Endothelial cell (in vitro differentiated cells): ENCODE measurements at regions not wholly inside any gene's neighbourhood (a gene's known extent, or its start where the extent isn't known, plus 50 kb on each side); places are given as distances from the start of the nearest gene placed in this dataset.

Source experiments
- DNase-seq: peaks from one replicate; pipeline ENCODE4 v3.0.0; 2021; ENCODE audit warnings: low spot score
- H3K27ac Mint-ChIP-seq: one replicate; pipeline ENCODE4 v1.8.0; 2021; ENCODE audit warnings: mixed read lengths, inconsistent platforms; ENCODE audit not compliant: unreplicated experiment
- H3K27me3 Mint-ChIP-seq: one replicate; pipeline ENCODE4 v1.8.0; 2021; ENCODE audit warnings: mild to moderate bottlenecking, moderate library complexity, mixed read lengths, inconsistent platforms; ENCODE audit not compliant: unreplicated experiment
- H3K36me3 Mint-ChIP-seq: one replicate; pipeline ENCODE4 v1.8.0; 2021; ENCODE audit warnings: mild to moderate bottlenecking, low read depth, mixed read lengths, inconsistent platforms; ENCODE audit not compliant: unreplicated experiment
- H3K4me1 Mint-ChIP-seq: one replicate; pipeline ENCODE4 v1.8.0; 2021; ENCODE audit warnings: mild to moderate bottlenecking, mixed read lengths, inconsistent platforms; ENCODE audit not compliant: unreplicated experiment
- H3K4me3 Mint-ChIP-seq: one replicate; pipeline ENCODE4 v1.8.0; 2021; ENCODE audit warnings: mild to moderate bottlenecking, mixed read lengths, inconsistent platforms; ENCODE audit not compliant: unreplicated experiment
- H3K9me3 Mint-ChIP-seq: one replicate; pipeline ENCODE4 v1.8.0; 2021; ENCODE audit warnings: mixed read lengths, inconsistent platforms; ENCODE audit not compliant: unreplicated experiment
- TF ChIP-seq, protein P1 (sequence below): fragments of 200-600 bp; sonication (generic); IDR thresholded peaks from one replicate; pipeline ENCODE4 v1.5.0; 2021; ENCODE audit warnings: antibody characterized with exemption; ENCODE audit not compliant: unreplicated experiment

DNA sequence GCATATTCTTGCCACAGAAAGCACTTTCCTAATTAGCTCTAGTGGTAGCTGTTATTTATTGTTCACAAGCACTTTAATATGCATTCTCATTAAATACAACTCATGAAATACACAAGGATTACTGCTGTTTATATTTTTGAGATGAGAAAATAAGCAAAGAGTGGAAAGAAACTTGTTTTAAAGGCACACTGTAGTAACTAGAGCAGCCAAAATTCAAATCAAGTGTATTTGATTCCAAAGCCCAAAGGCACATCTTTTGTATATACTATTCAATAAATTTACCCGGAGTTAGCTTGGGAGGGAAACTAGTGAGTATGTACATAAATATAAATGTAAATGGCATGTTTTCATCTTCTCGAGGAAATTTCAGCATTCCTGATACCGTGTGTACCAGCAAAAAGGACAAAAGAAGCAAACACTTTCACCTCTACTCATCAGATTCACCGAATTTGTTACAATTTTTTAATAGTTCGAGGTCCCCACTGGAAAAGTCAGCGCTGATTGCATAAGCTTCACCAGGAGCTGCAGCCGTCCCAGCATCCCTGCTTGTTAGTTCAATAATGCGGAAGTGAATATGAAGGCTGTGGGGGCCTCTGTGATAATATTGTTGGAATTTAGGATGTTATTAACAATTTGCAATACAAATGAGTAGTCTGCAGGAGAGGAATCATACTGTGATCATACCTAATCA lies 371.6 kb upstream of the MON1B start:
- TF ChIP-seq, protein P1, sequence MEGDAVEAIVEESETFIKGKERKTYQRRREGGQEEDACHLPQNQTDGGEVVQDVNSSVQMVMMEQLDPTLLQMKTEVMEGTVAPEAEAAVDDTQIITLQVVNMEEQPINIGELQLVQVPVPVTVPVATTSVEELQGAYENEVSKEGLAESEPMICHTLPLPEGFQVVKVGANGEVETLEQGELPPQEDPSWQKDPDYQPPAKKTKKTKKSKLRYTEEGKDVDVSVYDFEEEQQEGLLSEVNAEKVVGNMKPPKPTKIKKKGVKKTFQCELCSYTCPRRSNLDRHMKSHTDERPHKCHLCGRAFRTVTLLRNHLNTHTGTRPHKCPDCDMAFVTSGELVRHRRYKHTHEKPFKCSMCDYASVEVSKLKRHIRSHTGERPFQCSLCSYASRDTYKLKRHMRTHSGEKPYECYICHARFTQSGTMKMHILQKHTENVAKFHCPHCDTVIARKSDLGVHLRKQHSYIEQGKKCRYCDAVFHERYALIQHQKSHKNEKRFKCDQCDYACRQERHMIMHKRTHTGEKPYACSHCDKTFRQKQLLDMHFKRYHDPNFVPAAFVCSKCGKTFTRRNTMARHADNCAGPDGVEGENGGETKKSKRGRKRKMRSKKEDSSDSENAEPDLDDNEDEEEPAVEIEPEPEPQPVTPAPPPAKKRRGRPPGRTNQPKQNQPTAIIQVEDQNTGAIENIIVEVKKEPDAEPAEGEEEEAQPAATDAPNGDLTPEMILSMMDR = no peak
- no peaks in the 10 kb centered on the region for H3K36me3 Mint-ChIP-seq
- H3K4me1 Mint-ChIP-seq = no peaks in the 10 kb centered on the region
- no peak overlapping the region for H3K4me3 Mint-ChIP-seq
- H3K27me3 Mint-ChIP-seq = no peaks in the 10 kb centered on the region
- H3K9me3 Mint-ChIP-seq = peaks cover 9% of the 10 kb centered on the region
- H3K27ac Mint-ChIP-seq = no peak overlapping the region
- no peak for DNase-seq

DNA sequence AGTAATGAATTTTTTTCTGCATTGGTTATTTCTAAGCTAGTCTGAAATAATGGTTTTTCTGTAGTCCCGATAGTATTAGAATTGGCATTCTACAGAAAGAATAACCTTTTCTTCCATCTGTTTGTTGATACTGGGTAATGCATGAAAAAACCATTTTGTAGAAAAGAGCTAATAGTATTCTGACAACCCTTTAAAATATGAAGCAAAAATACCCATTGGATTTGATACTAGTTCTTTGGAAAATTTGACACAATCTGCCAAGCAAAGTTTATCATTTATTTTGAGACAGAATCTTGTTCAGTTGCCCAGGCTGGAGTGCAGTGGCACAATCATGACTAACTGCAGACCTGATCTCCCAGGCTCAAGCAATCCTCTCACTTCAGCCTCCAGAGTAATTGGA lies 366.8 kb upstream of the MON1B start:
- no peak for DNase-seq
- TF ChIP-seq, protein P1 = no peak
- Mint-ChIP-seq H3K36me3 (no peaks in the 10 kb centered on the region), H3K9me3 (no peaks in the 10 kb centered on the region), H3K4me1 (no peaks in the 10 kb centered on the region), H3K27ac (no peak overlapping the region), H3K27me3 (peaks cover 1% of the 10 kb centered on the region), H3K4me3 (no peak overlapping the region)

DNA sequence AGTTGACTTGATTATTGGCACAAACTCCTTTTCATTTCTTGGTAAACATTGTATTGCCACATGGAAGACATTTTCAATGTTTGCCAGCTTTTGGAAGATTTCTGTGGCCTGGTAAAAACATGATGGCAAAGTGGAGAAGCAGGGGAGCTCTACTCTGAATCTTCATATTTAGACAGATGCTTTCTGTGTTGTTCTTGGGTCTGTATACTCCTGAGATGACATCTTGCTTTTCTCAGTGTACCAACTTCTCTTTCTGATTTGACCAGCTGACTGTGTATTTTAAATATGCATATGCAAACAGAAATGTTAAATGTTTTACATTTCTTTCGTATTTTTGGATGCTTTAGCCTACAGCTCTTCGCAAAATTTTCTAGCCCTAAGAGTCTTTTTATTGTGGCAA lies 366.2 kb upstream of the MON1B start:
- no peaks in the 10 kb centered on the region for H3K9me3 Mint-ChIP-seq
- H3K27ac Mint-ChIP-seq = no peak overlapping the region
- TF ChIP-seq, protein P1 = no peak
- no peaks in the 10 kb centered on the region for H3K36me3 Mint-ChIP-seq
- H3K4me1 Mint-ChIP-seq = no peaks in the 10 kb centered on the region
- DNase-seq = no peak
- H3K4me3 Mint-ChIP-seq = no peak overlapping the region
- peaks cover 1% of the 10 kb centered on the region for H3K27me3 Mint-ChIP-seq

DNA sequence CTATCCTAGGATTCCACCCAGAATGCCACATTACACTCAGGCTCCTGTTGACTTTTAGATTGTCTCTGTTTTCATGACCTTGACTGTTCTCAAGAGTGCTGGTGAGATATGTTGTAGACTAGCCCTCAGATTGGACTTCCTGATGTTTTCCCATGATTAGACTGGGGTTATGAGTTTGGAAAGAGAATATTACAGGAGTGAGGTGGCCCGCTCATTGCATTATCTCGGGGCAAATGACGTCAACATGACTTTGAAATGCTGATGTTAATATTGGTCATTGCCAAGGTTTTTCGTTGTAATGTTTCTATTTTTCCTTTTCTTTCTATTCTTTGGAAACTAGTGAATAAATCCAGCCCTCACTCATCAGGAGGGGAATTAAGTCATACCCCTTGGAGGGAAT lies 355.7 kb upstream of the MON1B start:
- H3K4me3 Mint-ChIP-seq = no peak overlapping the region

DNA sequence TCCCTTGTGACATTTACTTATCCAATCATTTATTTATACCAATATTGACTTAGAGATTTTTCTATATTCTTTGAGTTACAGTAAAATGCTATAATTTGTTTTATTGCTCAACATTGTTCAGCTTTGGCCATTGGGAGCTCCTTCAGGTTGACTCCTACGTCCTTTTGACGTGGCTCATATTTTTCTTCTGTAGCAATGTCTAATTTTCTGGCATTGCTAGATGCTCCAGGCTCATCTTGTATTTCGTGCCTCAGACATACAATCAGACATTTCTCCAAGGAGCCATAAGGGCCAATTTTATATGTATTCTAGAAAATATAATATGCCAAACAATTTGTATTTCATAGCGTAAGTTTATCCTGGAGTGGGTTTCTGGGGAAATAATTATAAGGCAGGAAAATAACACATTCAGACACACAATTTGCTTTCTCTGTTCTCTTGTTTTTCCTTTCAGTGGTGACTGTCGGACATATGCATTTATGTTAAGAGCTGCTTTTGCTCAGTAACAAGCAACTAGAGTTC lies 355.1 kb upstream of the MON1B start:
- DNase-seq = no peak
- Mint-ChIP-seq H3K27me3 (no peaks in the 10 kb centered on the region), H3K4me3 (no peak overlapping the region), H3K4me1 (no peaks in the 10 kb centered on the region), H3K9me3 (no peaks in the 10 kb centered on the region), H3K36me3 (no peaks in the 10 kb centered on the region), H3K27ac (no peak overlapping the region)
- TF ChIP-seq, protein P1 = no peak

More for the DNA sequence above, 355.7 kb upstream of the MON1B start:
- Mint-ChIP-seq H3K36me3 (no peaks in the 10 kb centered on the region), H3K27me3 (no peaks in the 10 kb centered on the region), H3K27ac (no peak overlapping the region), H3K4me1 (no peaks in the 10 kb centered on the region), H3K9me3 (no peaks in the 10 kb centered on the region)
- TF ChIP-seq, protein P1 = no peak
- no peak for DNase-seq
